ENCODE measurements at regions not wholly inside any gene's neighbourhood (a gene's known extent, or its start where the extent isn't known, plus 50 kb on each side); places are given as distances from the start of the nearest gene placed in this dataset.
"Not testable (repeated sequence)": the region's sequence is repeated elsewhere in the genome, so short reads cannot be mapped to it uniquely, and the experiment has no call there.

DNA sequence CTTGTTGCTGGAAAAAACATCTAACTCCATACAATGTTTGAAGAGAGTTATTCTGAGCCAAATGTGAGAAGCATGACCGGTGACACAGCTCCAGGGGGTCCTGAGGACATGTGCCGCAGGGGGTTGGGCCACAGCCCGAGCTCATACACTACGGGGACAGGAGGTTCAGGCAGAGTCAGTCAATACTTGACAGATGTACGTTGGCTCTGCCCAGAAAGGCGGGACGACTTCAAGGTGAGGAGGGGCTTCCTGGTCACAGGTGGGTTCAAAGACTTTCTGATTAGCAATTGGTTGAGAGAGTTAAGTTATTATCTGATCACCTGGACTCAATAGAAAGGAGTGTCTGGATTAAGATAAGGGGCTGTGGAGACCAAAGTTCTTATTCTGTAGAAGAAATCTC lies 143.8 kb downstream of the NPIPB11 start:
- TF ChIP-seq, protein P1, sequence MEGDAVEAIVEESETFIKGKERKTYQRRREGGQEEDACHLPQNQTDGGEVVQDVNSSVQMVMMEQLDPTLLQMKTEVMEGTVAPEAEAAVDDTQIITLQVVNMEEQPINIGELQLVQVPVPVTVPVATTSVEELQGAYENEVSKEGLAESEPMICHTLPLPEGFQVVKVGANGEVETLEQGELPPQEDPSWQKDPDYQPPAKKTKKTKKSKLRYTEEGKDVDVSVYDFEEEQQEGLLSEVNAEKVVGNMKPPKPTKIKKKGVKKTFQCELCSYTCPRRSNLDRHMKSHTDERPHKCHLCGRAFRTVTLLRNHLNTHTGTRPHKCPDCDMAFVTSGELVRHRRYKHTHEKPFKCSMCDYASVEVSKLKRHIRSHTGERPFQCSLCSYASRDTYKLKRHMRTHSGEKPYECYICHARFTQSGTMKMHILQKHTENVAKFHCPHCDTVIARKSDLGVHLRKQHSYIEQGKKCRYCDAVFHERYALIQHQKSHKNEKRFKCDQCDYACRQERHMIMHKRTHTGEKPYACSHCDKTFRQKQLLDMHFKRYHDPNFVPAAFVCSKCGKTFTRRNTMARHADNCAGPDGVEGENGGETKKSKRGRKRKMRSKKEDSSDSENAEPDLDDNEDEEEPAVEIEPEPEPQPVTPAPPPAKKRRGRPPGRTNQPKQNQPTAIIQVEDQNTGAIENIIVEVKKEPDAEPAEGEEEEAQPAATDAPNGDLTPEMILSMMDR (IDR thresholded peaks at IDR 0.05): not testable (repeated sequence)
- TF ChIP-seq POLR2AphosphoS5 (IDR thresholded peaks at IDR 0.05): not testable (repeated sequence)

All from transverse colon (tissue), 4 donors.